ENCODE measurements at regions not wholly inside any gene's neighbourhood (a gene's known extent, or its start where the extent isn't known, plus 50 kb on each side); places are given as distances from the start of the nearest gene placed in this dataset.
A peak's percentile ranks its signal among the peaks of the same experiment; 100 is the strongest.

GRCh38 chr1:55472784-55473183, 257.6 kb upstream of the USP24 start:
- Histone ChIP-seq H3K9me3 (ENCODE audit: insufficient read depth, low read depth) (peaks cover 4% of the 10 kb centered on the region; the same call in 1 of the 2 replicates), H3K27ac (peak overlapping the region; percentile 31), H2AFZ (no peak overlapping the region), H3K4me1 (replicated peaks; ENCODE audit: insufficient read depth) (peaks cover 26% of the 10 kb centered on the region), H3K79me2 (ENCODE audit: low read depth) (no peaks in the 10 kb centered on the region), H3K36me3 (ENCODE audit: low read depth) (no peaks in the 10 kb centered on the region), H3F3A (ENCODE audit: insufficient read depth, low read depth) (no peaks in the 10 kb centered on the region), H3K4me2 (no peak overlapping the region), H3K9me2 (ENCODE audit: insufficient read depth) (no peaks in the 10 kb centered on the region), H4K20me1 (ENCODE audit: insufficient read depth) (no peaks in the 10 kb centered on the region), H3K4me3 (no peak overlapping the region), H3K27me3 (ENCODE audit: insufficient read depth, low read depth) (no peaks in the 10 kb centered on the region)
- no TSS peak for BruUV-seq (replicated peaks)
- intact Hi-C loops (cut with micrococcal nuclease; ENCODE audit: unreplicated experiment): no loop called here
- peak; percentile 7 to 58 for DNase-seq
- CTCF ChIA-PET: no interaction called here
- TF ChIP-seq EZH2 (IDR thresholded peaks at IDR 0.05; ENCODE audit: low read depth): no peak
- no peak for TF ChIP-seq CTCF (conservative IDR thresholded peaks at IDR 0.05)
- POLR2A ChIA-PET (ENCODE audit: unreplicated experiment): interaction anchor here (0.7 kb wide), 1 partner anchor 46 kb away, joined by 4 read pairs; no protein-coding TSS in a partner anchor

- ChIA-PET POLR2A (ENCODE audit: unreplicated experiment) (interaction anchor here (0.7 kb wide), 1 partner anchor 45 kb away, joined by 4 read pairs; no protein-coding TSS in a partner anchor), CTCF (no interaction called here)
- H3K4me2 ChIP-seq: no peak overlapping the region
- BruUV-seq (replicated peaks): no TSS peak
- peaks cover 4% of the 10 kb centered on the region; the same call in 1 of the 2 replicates for H3K9me3 ChIP-seq (ENCODE audit: insufficient read depth, low read depth)
- H3K27ac ChIP-seq: no peak overlapping the region
- no peaks in the 10 kb centered on the region for H3K27me3 ChIP-seq (ENCODE audit: insufficient read depth, low read depth)
- DNase-seq: no peak
- no peaks in the 10 kb centered on the region for H3F3A ChIP-seq (ENCODE audit: insufficient read depth, low read depth)
- H3K4me1 ChIP-seq (replicated peaks; ENCODE audit: insufficient read depth): peaks cover 27% of the 10 kb centered on the region
- no peaks in the 10 kb centered on the region for H4K20me1 ChIP-seq (ENCODE audit: insufficient read depth)
- intact Hi-C loops (cut with micrococcal nuclease; ENCODE audit: unreplicated experiment): no loop called here
- H3K4me3 ChIP-seq: no peak overlapping the region
- no peaks in the 10 kb centered on the region for H3K9me2 ChIP-seq (ENCODE audit: insufficient read depth)
- TF ChIP-seq CTCF (conservative IDR thresholded peaks at IDR 0.05) (no peak), EZH2 (IDR thresholded peaks at IDR 0.05; ENCODE audit: low read depth) (no peak)
- no peaks in the 10 kb centered on the region for H3K79me2 ChIP-seq (ENCODE audit: low read depth)
- no peak overlapping the region for H2AFZ ChIP-seq
- no peaks in the 10 kb centered on the region for H3K36me3 ChIP-seq (ENCODE audit: low read depth)
Observed at GRCh38 chr1:55472115-55472514, 257.0 kb upstream of the USP24 start.

- TF ChIP-seq CTCF (conservative IDR thresholded peaks at IDR 0.05) (no peak), EZH2 (IDR thresholded peaks at IDR 0.05; ENCODE audit: low read depth) (no peak)
- Histone ChIP-seq H3K27ac (no peak overlapping the region), H3K9me2 (ENCODE audit: insufficient read depth) (no peaks in the 10 kb centered on the region), H3K9me3 (ENCODE audit: insufficient read depth, low read depth) (no peaks in the 10 kb centered on the region), H3K4me3 (no peak overlapping the region), H4K20me1 (ENCODE audit: insufficient read depth) (no peaks in the 10 kb centered on the region), H3K4me2 (no peak overlapping the region), H3K4me1 (replicated peaks; ENCODE audit: insufficient read depth) (peaks cover 32% of the 10 kb centered on the region), H3K36me3 (ENCODE audit: low read depth) (no peaks in the 10 kb centered on the region), H3F3A (ENCODE audit: insufficient read depth, low read depth) (peaks cover 13% of the 10 kb centered on the region; the same call in 1 of the 2 replicates), H2AFZ (no peak overlapping the region), H3K27me3 (ENCODE audit: insufficient read depth, low read depth) (no peaks in the 10 kb centered on the region), H3K79me2 (ENCODE audit: low read depth) (no peaks in the 10 kb centered on the region)
- no peak for DNase-seq
- ChIA-PET CTCF (no interaction called here), POLR2A (ENCODE audit: unreplicated experiment) (no interaction called here)
- no TSS peak for BruUV-seq (replicated peaks)
- intact Hi-C loops (cut with micrococcal nuclease; ENCODE audit: unreplicated experiment): no loop called here
Observed at GRCh38 chr1:55468142-55468795, 253.1 kb upstream of the USP24 start.
